Tibial artery (tissue), 4 donors: ENCODE measurements at regions not wholly inside any gene's neighbourhood (a gene's known extent, or its start where the extent isn't known, plus 50 kb on each side); places are given as distances from the start of the nearest gene placed in this dataset.

Experiments used
- DNase-seq, 2 donors: peaks; one replicate each; pipeline ENCODE4 v3.0.0-alpha.2; 2019
- H3K27ac ChIP-seq, 2 donors: fragments of 200-600 bp; sonication (generic) in 1 of 2; 1 replicate in 1 of 2; 2 replicates in 1 of 2; pipeline ENCODE4 v1.5.1; 2018 to 2019; ENCODE audit warnings: mild to moderate bottlenecking in 1 of 2
- H3K27me3 ChIP-seq, 2 donors: fragments of 200-600 bp; sonication (generic) in 1 of 2; one replicate each; pipeline versions ENCODE4 v1.5.1 to v1.6.0; 2016 to 2019
- H3K36me3 ChIP-seq, 3 donors: fragments of 200-600 bp; sonication (generic) in 2 of 3; one replicate each; pipeline ENCODE4 v1.5.1; 2016 to 2019; ENCODE audit warnings: mild to moderate bottlenecking in 2 of 3
- H3K4me1 ChIP-seq, 4 donors: fragments of 200-600 bp; sonication (generic) in 2 of 4; 1 replicate in 3 of 4; 2 replicates in 1 of 4; pipeline ENCODE4 v1.5.1; 2016 to 2019
- H3K4me3 ChIP-seq, 2 donors: fragments of 200-600 bp; sonication (generic) in 1 of 2; 1 replicate in 1 of 2; 2 replicates in 1 of 2; pipeline ENCODE4 v1.5.1; 2018 to 2019; ENCODE audit warnings: mild to moderate bottlenecking in 2 of 2
- H3K9me3 ChIP-seq, 3 donors: fragments of 200-600 bp; sonication (generic) in 1 of 3; one replicate each; pipeline ENCODE4 v1.5.1; 2016 to 2019
- intact Hi-C: fragments of 100-400 bp; cut with DNase I; formaldehyde crosslinking; loops from one replicate; pipeline ENCODE4 v1.15.0; 2023; ENCODE audit warnings: low total_unique reads
- TF ChIP-seq, protein P1 (sequence below), 2 experiments: fragments of 200-600 bp in 1 of 2; fragments of 450-650 bp in 1 of 2; IDR thresholded peaks; one replicate each; pipeline ENCODE4 v1.5.1; 2017 to 2019; ENCODE audit warnings: antibody characterized with exemption in 2 of 2, mild to moderate bottlenecking in 1 of 2, moderate library complexity in 1 of 2

DNA sequence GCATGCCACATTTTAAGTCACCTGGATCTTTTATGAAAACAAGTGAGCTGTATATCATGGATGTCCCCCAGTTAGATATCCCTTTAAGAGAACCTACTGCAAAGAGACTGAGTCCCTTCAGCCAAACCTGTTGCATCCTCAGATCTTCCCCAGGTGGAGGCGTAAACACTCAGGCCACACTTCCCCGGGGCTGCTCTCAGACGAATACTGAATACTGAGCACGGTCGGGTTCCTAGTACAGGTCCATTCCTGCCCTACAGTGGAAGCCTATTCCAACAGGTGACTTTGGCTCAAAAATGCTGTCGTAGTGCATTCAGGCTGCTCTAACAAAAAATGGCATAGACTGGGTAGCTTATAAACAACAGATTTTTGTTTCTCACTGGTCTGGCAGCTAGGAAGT lies 320.2 kb upstream of the CLNK start:
- no peaks in the 10 kb centered on the region for H3K36me3 ChIP-seq
- no peaks in the 10 kb centered on the region for H3K9me3 ChIP-seq
- H3K27ac ChIP-seq = no peak overlapping the region
- H3K27me3 ChIP-seq = no peaks in the 10 kb centered on the region
- TF ChIP-seq, protein P1, sequence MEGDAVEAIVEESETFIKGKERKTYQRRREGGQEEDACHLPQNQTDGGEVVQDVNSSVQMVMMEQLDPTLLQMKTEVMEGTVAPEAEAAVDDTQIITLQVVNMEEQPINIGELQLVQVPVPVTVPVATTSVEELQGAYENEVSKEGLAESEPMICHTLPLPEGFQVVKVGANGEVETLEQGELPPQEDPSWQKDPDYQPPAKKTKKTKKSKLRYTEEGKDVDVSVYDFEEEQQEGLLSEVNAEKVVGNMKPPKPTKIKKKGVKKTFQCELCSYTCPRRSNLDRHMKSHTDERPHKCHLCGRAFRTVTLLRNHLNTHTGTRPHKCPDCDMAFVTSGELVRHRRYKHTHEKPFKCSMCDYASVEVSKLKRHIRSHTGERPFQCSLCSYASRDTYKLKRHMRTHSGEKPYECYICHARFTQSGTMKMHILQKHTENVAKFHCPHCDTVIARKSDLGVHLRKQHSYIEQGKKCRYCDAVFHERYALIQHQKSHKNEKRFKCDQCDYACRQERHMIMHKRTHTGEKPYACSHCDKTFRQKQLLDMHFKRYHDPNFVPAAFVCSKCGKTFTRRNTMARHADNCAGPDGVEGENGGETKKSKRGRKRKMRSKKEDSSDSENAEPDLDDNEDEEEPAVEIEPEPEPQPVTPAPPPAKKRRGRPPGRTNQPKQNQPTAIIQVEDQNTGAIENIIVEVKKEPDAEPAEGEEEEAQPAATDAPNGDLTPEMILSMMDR (IDR thresholded peaks at IDR 0.05) = no peak
- no peak for DNase-seq
- intact Hi-C loops = no loop called here
- H3K4me1 ChIP-seq = no peaks in the 10 kb centered on the region
- no peak overlapping the region for H3K4me3 ChIP-seq

DNA sequence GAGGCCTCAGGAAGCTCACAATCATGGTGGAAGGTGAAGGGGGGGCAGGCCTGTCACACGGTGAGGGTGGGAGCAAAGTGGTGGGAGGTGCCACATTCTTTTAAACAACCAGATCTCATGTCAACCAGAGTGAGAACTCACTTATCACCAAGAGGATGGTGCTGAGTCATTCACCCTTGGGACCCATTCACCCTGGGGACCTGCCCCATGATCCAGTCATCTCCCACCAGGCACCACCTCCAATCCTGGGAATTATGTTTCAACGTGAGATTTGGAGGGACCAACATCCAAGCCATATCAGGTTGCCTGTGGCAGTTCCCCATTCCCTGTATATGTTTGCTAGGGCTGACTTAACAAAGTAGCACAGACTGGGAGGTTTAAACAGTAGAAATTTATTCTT lies 318.4 kb upstream of the CLNK start:
- no peaks in the 10 kb centered on the region for H3K36me3 ChIP-seq
- no peak overlapping the region for H3K27ac ChIP-seq
- H3K4me3 ChIP-seq = no peak overlapping the region
- intact Hi-C loops = no loop called here
- no peaks in the 10 kb centered on the region for H3K9me3 ChIP-seq
- H3K4me1 ChIP-seq = peaks cover 0 to 8% (median 0%) of the 10 kb centered on the region in 4 donors
- H3K27me3 ChIP-seq = no peaks in the 10 kb centered on the region
- TF ChIP-seq, protein P1 (IDR thresholded peaks at IDR 0.05) = no peak
- no peak for DNase-seq

DNA sequence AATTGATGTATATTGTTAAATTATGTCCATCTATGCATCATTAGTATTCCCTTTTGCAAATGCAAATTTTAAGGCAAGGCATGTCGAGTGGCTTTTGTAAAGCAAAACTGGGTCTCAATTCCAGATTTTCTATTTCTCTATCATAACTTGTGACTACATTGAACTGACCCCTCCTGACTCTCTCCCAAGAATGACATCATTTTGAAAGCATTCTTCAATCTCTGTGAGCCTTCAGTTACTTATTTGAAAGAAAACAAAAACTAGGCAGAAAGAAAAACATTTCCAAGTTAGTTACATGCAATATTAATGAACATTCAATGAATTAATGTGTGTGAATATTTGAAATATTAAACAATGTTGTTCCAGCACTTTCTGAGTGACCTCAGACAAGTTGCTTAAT lies 314.3 kb upstream of the CLNK start:
- H3K36me3 ChIP-seq = no peaks in the 10 kb centered on the region
- TF ChIP-seq, protein P1 (IDR thresholded peaks at IDR 0.05) = no peak
- H3K9me3 ChIP-seq = no peaks in the 10 kb centered on the region
- no peaks in the 10 kb centered on the region for H3K27me3 ChIP-seq
- H3K27ac ChIP-seq = no peak overlapping the region
- DNase-seq = no peak
- intact Hi-C loops = no loop called here
- H3K4me1 ChIP-seq = peaks cover 0 to 8% (median 0%) of the 10 kb centered on the region in 4 donors
- H3K4me3 ChIP-seq = no peak overlapping the region

DNA sequence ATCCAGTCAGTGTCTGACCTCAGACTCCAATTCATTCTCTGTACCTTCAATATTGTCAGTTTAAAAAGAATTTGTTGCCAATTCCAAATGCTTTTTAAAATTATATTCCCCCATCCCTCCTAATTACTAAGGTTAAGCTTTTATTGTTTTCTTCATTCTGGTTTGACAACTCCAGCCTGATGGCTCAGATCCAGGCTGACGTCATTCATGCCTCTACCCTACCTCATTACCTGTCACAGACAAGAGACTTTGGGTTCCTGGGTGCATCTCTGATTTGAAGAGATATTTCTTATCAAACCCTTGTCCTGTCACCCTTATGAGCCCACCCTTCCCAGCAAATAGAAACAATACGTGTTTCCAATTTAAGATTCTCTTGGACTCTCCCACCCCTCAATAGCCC lies 300.2 kb upstream of the CLNK start:
- intact Hi-C loops = no loop called here
- no peak overlapping the region for H3K4me3 ChIP-seq
- H3K36me3 ChIP-seq = no peaks in the 10 kb centered on the region
- peaks cover 0 to 4% (median 0%) of the 10 kb centered on the region in 3 donors for H3K9me3 ChIP-seq
- TF ChIP-seq, protein P1 (IDR thresholded peaks at IDR 0.05) = no peak
- DNase-seq = no peak
- no peaks in the 10 kb centered on the region for H3K4me1 ChIP-seq
- no peak overlapping the region for H3K27ac ChIP-seq
- H3K27me3 ChIP-seq = no peaks in the 10 kb centered on the region

DNA sequence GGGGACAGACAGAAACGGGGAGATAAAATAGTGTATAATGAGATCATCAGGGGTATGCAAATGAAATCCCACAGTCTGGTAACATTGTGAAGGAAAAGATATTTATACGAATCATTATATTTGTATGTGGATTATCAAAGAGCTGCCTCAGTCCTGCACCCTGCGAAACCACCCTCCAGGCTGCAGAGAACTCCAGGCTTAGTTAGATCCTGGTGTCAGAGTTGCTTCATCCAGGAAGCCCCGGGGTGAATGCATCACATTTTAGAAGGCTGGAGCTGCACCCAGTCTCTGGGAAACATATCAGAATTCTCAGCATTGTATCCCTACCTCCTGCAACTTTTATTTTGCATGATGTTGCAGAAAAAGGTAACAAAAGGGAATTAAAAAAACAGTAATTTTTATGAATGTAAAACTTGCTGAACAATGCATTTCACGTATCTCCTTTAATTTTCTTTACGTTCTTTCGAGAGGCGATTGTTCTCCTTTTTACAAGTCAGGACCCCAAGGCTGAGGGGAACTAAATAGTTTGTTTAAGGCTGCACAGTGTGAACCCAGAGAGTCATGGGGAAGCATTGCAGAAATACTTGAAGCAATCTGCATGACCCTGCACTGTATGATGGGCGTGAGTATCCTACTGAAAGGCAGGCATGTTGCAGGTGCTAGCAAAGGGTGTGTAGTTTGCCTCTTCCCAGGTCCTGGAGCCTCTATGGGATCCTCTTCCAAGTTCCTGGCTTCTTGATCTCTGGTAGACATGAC lies 299.5 kb upstream of the CLNK start:
- TF ChIP-seq, protein P1 (IDR thresholded peaks at IDR 0.05) = no peak
- H3K27ac ChIP-seq = no peak overlapping the region
- peaks cover 0 to 3% (median 0%) of the 10 kb centered on the region in 3 donors for H3K9me3 ChIP-seq
- H3K4me3 ChIP-seq = no peak overlapping the region
- intact Hi-C loops = no loop called here
- DNase-seq = no peak
- no peaks in the 10 kb centered on the region for H3K4me1 ChIP-seq
- no peaks in the 10 kb centered on the region for H3K27me3 ChIP-seq
- no peaks in the 10 kb centered on the region for H3K36me3 ChIP-seq
